HG03175 (cell line): ENCODE measurements at regions not wholly inside any gene's neighbourhood (a gene's known extent, or its start where the extent isn't known, plus 50 kb on each side); places are given as distances from the start of the nearest gene placed in this dataset.

Source experiments
- ATAC-seq: cut with Tn5 transposase; IDR thresholded peaks from one replicate; pipeline ENCODE4 v1.9.1; 2021; ENCODE audit warnings: mild to moderate bottlenecking, moderate library complexity; ENCODE audit not compliant: unreplicated experiment

GRCh38 chr10:128418819-128419218 is 292.6 kb upstream of the MKI67 start:
- ATAC-seq = no peak

- no peak for ATAC-seq
Observed at GRCh38 chr10:128419466-128420019, 293.3 kb upstream of the MKI67 start.

DNA sequence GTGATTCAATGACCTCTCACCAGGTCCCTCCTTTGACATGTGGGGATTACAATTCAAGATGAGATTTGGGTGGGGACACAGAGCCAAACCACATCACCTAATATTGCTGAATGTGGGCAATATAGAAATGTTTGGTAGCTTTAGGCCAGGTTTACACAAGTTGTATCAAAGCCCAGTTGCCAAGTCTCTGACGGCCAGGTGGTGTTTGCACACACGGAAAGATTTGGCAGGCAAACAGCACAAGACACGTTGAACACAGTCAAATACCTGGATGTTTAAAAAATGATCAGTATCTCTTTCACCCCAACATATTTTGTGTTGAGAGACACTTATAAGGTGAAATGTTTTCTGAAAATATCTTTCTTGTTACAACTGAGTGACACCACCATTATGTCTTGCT is 294.4 kb upstream of the MKI67 start:
- no peak for ATAC-seq

DNA sequence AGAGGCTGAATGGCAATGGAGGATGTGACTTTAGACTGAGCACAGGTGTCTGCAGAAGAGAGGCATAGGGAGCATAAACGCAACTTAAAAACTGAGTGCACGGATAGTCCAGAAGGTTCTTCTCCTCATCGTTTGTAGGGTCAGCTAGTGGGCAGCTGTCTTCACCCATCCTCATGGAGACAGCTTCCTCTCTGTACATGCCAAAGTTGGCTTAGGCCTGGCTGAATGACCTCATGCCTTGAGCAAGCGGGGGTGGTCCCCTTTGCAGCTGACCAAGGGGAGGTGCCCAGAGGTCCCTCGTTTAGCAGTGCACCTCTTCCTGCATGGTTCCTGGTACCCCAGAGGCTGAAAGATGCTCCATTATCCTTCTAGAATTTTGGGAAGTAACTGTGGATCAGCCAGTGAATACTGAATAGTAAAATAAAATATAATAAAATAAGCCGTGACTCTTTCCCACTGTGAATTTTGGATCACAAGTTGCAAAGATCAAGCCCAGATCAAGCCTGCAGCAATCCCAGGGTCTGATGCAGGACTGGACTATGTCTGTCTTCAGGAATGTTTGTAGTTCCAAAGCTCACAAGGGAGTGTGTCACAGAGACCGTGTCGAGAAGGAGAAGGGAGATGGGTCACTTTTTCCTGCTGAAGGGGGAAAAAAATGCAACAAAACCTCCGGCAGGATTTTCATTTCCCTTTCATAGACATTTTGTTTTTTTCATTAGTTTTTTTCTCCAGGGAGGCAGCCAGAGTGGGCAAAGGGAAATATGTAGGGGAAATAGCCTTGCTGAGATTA is 295.3 kb upstream of the MKI67 start:
- no peak for ATAC-seq

- no peak for ATAC-seq
Observed at GRCh38 chr10:128422190-128422589, 296.0 kb upstream of the MKI67 start.

GRCh38 chr10:128422999-128423398 is 296.8 kb upstream of the MKI67 start:
- no peak for ATAC-seq

DNA sequence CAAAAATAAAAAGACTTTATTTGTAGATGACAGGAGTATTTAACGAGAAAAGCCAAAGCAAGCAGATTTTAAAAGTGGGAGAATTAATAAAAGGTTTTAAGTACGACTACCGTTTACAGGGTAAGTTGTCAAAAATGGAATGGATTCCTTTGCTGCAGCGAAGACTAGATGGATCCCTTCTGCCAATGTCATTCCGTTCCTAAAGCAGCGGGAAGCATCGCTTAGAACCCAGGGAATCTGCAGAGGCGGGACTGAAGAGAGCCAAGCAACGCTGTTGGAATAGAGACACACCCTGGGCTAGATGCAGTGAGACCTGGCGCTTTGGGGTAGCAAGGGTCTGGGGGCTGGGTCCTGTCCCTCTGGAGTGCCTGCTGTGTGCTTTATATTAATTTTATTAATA is 303.1 kb upstream of the MKI67 start:
- ATAC-seq = no peak

GRCh38 chr10:128429835-128430513 is 303.8 kb upstream of the MKI67 start:
- ATAC-seq = no peak

DNA sequence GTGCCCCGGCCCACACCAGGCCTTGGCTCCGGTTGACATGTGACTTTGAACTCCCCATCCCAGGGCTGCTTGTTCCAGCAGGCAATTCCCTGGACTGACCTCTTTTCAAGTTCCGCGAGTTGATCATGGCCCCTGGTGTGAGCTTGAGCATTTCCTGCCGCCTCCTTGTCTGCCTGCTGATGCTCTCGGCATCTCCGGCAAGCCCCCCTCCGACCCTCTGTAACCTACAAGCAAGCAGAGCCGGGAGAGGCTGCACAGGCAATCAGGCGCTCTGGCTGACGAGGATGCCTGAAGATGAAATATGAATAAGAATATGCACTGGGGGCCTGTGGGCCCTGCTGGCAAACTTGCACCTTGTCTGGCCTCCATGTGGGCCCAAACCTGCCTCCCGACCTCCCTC is 304.9 kb upstream of the MKI67 start:
- no peak for ATAC-seq

DNA sequence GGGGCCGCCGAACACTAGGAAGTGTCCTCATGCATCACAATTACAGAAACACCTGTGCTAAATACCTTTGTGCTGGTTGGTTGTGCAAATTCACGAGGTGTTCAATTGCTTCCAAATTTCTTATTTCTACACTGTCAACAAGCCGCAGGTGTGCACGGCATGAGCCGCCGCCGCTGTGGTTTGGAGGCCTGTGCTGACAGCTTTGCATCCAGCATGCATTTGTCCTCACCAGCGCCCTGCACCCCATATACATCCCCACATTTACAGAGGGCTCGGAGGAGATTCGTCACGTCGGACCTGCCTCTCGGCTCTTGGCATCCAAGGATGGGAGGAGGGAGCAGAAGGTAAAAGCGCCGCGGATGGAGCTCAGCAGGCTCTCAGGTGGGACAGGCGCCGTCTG is 305.3 kb upstream of the MKI67 start:
- ATAC-seq = no peak

DNA sequence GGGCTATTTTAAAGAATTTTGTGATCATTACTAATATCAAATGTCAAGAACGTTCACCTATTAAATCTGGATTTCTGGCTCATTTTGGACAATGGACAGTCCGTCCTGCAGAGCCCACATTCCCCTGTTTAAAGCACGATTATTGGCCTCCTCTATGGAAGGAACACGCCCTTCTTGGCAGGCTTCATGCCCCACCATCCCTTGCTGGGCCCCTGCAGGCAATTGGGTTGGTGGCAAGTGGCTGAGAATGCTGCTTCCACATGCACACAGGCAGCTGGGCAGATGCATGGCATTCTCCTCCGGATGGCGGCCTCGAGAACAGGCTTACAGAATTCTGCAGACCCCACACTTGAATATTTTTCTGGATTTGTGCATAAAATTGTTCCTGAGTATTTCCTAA is 305.8 kb upstream of the MKI67 start:
- ATAC-seq = no peak

DNA sequence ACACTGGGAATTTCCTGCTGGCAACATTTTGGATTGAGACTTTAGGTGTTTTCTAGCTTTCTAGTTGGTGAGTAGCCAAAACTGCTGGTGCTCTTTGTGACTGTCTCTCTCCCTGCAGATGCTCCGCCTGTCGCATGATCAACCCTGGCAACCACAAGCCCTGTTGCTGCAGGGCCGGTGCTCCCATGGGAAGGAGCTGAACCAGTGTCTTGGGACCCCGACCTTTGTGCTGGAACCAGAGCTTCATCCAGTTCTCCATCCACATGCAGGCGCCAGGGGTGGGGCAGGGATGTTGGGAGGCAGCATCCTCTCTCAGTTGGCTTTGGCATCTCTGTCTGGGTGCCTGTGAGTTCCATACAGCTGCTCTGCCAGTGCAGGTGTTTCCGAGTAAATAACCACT is 306.2 kb upstream of the MKI67 start:
- ATAC-seq = no peak

- ATAC-seq = no peak
Observed at GRCh38 chr10:128435811-128436210, 309.6 kb upstream of the MKI67 start.

DNA sequence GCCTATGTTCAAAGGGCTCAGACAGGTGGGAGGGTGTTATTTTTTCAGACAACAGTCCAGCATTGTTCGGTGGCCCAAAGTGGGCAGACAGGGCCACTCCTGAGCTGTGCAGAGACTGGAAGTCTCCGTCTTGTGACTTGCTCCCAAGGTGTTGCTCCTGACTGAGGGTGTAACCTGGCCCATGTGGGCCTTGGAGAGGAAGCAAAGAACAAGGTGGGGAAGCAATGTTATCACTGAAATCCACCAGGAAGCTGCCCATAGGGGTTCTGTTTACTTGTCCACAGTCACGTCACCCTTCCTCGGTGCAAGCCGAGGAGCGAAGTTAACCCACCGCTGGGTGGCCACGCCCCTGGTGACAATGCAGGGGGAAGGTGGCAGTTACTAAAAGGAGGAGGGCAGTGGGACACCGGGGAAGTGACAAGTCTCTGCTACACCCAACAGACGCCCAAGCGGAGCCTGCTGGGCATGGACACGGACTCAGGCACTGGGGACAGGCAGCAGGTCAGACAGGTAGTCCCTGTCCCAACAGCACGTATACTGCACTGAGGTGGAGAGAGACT is 311.6 kb upstream of the MKI67 start:
- ATAC-seq = no peak

DNA sequence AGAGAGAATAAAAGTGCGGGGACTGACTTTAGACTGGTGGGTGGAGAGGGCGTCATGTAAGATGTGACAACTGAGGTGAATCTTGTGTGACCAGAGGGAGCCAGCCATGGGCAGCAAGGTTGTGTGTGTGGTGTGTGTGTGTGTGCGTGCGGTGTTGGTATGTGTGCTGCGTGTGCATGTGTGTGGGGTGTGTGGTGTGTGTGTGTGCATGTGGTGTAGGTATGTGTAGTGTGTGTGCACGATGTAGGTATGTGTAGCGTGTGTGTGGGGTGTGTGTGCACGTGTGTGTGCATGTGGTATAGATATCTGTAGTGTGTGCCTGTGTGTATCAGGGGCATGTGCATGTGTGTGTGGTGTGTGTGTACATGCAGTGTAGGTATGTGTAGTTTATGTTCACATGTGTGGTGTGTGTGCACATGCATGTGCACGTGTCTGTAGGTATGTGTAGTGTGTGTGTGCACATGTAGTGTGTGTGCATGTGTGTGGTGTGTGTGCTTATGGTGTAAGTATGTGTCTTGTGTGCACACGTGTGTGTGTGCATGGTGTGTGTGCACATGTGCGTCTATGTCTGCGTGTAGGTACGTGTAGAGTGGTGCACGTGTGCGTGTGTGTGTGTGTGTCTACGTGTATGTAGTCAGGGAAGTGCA is 312.3 kb upstream of the MKI67 start:
- ATAC-seq = no peak

GRCh38 chr10:128440513-128441160 is 314.4 kb upstream of the MKI67 start:
- ATAC-seq = no peak

GRCh38 chr10:128443925-128444518 is 317.8 kb upstream of the MKI67 start:
- no peak for ATAC-seq

GRCh38 chr10:128448796-128449195 is 322.6 kb upstream of the MKI67 start:
- no peak for ATAC-seq

DNA sequence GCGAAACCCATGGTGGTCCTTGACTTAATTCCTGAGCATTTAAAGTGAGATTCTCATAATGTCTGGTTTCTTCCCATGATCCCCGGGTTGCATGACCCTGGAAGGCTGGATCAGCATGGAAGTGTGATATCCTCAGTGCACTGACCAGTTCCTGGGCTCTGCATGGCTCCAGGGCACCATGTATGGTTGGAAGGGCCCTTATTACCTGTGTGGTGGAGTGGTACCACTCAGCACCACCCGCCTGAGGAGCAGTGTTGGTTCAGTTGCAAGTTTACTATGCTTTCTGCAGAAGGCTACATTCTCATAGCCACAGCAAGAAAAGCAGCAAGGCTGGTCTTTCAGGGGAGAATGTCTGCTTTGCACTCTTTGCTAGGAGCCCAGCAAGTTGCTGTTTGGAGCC is 325.7 kb upstream of the MKI67 start:
- ATAC-seq = no peak

DNA sequence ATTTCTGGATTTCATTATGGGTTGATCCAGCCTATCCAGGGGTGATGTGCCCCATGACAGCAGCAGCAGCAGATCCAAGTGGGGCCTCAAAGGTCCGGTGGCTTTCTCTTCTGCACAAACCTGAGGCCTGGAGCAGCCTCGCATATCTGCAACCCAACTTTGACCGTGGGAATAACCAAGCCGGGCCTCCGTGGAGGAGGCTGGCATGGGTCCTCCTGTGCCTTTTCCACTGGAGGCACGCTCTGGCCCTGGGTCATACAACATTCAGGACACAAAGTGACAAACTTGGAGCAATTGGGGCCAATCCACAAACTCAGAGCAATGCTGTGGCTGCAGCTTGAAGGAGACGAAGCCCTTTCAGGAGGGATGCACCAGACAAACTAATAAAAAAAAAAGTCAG is 330.0 kb upstream of the MKI67 start:
- ATAC-seq = no peak

- ATAC-seq = no peak
Observed at GRCh38 chr10:128457136-128457535, 330.9 kb upstream of the MKI67 start.
